DMS114 treated with DMSO at 0.1 percent for 48 hours (cell line): ENCODE measurements at regions not wholly inside any gene's neighbourhood (a gene's known extent, or its start where the extent isn't known, plus 50 kb on each side); places are given as distances from the start of the nearest gene placed in this dataset.
"Not testable (repeated sequence)": the region's sequence is repeated elsewhere in the genome, so short reads cannot be mapped to it uniquely, and the experiment has no call there.

ENCODE experiments used
- DNase-seq: peaks from one replicate; lab custom pipeline; 2025; ENCODE audit not compliant: unreplicated experiment; lab: John Stamatoyannopoulos, UW

GRCh38 chr3:70518356-70518755 lies 205.9 kb upstream of the MDFIC2 start:
- no peak for DNase-seq

DNA sequence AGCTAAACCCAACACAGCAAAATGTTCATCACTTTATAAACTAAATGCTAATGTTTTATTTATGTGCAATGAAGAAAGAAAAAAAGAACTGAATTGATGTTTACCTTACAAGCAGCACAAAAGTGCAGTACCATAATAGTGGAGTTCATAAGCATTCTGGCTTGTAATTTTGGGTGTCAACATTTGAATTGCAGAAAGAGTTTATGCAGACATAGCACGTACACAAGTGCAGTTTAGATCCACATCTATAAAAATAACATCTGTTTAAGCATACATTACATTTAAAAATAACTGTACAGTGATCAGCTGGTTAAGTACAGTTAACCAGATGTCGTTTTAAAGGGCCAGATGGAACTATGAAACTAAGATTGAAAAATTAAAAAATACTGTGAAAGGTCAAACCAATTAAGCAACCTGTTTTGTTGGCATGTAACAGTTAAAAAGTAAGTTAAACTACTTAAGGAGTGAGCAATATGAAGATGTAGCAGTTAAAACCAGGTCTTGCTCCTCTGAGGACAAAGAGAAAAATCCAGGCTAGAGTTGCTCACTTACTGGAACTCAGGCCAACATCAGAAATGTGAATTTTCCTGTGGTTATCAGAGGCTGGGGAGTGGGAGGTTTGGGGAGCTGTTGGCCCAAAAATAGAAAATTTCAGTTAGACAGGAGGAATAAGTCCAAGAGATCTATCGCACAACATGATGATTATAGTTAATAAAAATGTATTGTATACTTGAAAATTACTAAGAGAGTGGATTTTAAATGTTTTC lies 204.9 kb upstream of the MDFIC2 start:
- no peak for DNase-seq

DNA sequence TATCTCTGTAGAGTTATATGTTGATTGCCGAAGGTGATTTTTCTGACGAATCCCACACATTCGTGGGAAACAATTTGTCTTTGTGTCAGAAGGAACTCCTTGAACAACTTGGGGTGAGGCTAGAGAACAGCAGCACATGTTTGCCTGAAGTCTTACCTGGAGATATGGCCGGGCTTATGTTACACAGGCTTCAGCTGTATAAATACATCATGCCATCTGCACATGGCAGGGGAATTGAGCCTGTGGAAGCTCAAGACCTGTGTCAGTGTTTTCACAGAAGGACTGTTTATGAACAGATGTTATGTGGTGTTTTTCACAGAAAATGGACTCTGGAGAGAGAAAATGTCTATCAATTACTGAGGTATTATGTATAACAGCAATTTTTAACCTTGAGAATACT lies 203.6 kb upstream of the MDFIC2 start:
- DNase-seq, result no peak

DNA sequence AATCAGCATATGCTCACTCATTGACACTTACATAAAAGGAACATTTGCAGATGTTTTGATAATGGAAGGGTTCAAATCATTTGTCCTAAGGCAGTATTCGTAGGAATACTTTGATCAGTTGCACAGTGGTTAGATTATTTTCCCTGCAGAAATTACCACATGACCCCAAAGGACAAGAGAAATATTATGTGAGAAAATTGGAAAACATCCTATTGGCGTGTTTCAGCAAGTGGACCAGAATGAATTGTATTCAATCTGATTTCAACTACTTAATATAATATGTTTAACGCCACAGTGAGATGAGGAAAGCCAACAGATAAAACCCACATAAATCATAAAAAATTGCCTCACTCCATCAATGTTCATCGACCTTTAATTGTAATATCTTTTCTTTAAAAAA lies 195.0 kb upstream of the MDFIC2 start:
- DNase-seq, result no peak

- no peak for DNase-seq
These were observed 194.3 kb upstream of the MDFIC2 start for GRCh38 chr3:70506775-70507174.

- DNase-seq, result no peak
These were observed 189.1 kb upstream of the MDFIC2 start for GRCh38 chr3:70501561-70501960.

- no peak for DNase-seq
These were observed 176.4 kb upstream of the MDFIC2 start for GRCh38 chr3:70488816-70489215.

DNA sequence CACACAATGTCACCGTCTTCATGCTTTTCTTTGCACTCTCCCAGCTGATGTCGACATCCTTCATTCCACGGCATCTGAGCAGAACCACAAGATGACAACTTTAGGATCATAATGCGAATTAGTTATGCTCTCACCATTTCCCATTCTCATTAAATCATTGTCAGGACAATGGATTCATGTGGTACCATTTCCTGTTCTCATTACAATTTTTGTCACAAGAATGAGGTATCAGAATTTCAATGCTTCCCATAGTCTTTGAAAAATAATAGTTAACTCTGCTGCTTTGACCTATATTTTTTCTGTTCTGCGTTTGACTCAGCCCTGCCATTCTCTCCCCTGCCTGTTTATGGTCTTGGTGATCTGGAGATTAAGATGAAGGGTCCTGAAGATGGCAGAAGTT lies 175.7 kb upstream of the MDFIC2 start:
- no peak for DNase-seq

- no peak for DNase-seq
These were observed 174.1 kb upstream of the MDFIC2 start for GRCh38 chr3:70486414-70487017.

DNA sequence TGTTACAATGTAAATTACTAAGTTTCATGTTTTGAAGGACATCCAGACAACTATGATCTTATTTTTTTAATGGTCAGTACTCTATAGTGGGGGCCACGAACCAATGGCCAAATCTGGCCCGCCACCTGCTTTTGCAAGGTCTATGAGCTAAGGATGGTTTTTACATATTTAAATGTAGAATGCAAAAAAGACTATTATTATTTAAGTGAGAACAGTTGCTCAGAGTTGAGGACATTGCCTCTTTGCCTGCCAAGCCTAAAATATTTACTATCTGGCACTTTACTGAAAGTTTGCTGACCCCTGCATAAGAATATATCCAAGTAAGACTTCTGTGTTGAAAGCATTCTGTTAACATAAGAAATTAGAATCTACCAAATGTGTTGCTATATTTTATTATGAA lies 163.7 kb upstream of the MDFIC2 start:
- DNase-seq, result no peak

GRCh38 chr3:70471464-70472342 lies 159.3 kb upstream of the MDFIC2 start:
- no peak for DNase-seq

DNA sequence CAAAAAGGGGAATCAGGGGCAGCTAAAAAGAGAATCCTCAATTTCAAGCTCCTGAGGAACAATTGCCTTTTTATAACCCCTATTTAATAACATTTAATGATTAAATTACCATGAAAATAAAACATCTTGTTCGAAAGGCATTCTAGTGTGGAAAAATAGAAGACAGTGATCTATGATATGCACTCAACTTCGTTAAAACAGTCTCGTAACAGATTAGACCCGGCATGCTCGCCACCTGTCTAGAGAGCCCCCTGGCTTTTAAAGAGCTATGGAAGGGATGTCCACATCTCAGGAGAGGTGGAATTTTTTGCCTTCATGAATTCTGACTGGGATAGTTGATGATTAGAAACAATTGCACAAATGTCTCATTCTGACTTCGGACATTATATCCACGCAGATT lies 153.7 kb upstream of the MDFIC2 start:
- DNase-seq, result no peak

- no peak for DNase-seq
These were observed 152.4 kb upstream of the MDFIC2 start for GRCh38 chr3:70464876-70465275.

DNA sequence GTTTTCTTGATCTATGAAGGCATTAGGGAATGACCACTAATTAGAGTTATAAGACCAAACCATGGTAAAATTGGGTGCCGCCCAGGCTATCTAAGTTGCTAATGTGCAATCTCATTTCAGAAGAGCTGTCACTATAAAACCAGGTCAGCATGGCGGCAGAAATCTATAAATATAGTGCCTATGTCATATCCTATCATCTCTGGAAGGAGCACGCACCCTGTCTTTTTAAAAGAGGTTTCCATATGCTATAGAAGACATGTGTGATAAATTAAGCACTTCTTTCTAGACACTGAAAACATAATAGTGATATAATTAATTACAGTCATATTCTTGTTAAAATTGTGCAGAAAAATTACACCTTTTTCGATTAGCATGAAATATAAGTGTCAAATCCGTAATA lies 152.0 kb upstream of the MDFIC2 start:
- no peak for DNase-seq

DNA sequence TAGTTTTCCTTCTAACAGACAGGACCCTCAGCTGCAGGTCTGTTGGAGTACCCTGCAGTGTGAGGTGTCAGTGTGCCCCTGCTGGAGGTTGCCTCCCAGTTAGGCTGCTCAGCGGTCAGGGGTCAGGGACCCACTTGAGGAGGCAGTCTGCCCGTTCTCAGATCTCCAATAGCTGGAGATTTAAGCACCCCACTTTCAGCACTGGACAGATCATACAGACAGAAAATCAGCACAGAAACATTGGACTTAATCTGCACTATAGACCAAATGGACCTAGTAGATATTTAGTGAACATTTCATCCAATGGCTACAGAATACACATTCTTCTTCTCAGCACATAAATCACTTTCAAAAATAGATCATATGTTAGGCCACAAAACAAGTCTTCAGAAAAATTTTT lies 137.8 kb upstream of the MDFIC2 start:
- not testable (repeated sequence) for DNase-seq

- DNase-seq, result not testable (repeated sequence)
These were observed 123.0 kb upstream of the MDFIC2 start for GRCh38 chr3:70435422-70435821.

DNA sequence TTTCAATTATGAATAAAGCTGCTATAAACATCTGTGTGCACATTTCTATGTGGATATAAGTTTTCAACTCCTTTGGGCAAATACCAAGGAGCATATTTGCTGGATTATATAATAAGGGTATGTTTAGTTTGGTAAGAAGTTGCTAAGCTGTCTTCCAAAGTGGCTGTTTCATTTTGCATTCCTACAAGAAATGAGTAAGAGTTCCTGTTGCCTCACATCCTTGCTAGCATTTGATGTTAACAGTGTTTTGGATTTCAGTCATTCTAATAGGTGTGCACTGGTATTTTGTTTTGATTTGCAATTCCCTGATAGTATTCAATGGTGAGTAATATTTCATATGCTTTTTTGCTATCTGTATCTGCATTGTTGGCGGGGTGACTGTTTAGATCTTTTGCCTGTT lies 120.7 kb upstream of the MDFIC2 start:
- DNase-seq, result no peak

DNA sequence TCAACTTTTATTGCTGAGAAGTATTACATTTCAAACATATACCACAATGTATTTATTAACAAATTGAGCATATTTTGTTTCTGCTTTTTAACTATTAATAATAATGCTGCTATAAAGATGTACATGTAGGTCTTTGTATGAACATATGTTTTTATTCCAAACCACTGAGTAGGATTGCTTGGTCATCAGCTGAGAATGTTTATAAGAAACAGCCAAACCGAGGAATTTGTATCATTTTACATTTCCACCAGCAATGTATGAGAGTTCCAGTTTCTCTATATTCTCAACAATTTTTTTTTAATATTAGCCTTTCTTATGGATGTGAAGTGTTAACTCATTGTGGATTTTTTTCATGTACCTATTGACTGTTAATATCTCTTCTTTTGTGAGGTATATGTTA lies 119.5 kb upstream of the MDFIC2 start:
- DNase-seq, result no peak

DNA sequence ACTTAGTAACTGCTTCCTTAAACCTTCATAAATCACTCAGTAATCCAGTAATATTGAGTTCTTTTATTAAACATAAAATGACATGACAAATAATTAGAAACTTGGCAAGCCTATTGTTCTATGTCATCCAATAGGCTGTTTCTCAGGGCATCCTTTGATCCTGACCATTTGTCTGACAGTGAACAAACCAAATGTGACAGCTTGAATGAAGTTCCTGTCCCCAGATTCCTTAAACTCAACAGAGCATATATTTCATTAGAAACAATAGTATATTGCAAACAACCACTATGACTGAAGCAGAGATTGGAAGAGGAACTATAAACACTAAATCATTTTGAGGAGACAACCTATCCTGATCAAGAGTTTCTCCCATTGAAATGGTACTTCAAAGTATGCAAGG lies 113.6 kb upstream of the MDFIC2 start:
- DNase-seq, result no peak

DNA sequence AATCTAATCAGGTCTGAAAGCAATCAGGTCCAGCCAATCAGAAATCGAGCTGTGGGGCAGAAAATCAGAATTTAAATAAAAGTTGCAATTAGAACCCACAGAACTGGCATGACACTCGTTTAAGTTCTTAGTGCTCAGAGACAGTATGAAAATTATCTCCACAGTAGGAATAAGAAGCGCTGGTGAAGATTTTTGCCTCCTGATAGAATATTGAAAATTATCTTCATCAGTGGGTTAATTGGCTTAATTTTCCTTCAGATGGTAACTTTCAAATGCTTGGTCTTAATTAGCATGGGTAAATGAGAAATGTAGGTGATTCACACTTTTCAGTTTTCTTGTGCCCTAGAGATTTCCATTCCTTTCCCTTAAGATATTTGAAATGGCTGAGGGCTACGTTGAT lies 109.1 kb upstream of the MDFIC2 start:
- DNase-seq, result no peak

- DNase-seq, result no peak
These were observed 96.6 kb upstream of the MDFIC2 start for GRCh38 chr3:70409018-70409417.

DNA sequence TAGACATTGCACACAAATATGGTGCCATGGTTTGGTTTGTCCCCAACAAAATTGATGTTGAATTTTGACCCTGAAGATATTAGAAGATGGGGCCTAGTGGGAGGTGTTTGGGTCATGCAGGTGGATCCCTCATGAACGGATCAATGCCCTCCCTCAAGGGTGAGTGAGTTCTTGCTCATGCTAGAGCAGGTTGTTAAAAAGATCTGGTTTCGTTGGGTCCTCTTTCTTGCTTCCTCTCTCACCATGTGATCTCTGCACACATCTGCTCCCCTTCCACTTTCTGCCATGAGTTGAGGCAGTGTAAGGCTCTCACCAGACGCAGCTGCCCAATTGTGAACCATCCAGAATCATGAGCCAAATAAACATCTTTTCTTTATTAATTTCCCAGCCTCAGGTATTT lies 87.8 kb upstream of the MDFIC2 start:
- no peak for DNase-seq
